GM21528 (cell line): ENCODE measurements at regions not wholly inside any gene's neighbourhood (a gene's known extent, or its start where the extent isn't known, plus 50 kb on each side); places are given as distances from the start of the nearest gene placed in this dataset.

ENCODE experiments used
- ATAC-seq: cut with Tn5 transposase; IDR thresholded peaks from one replicate; pipeline ENCODE4 v1.9.1; 2021; ENCODE audit warnings: mild to moderate bottlenecking, moderate library complexity; ENCODE audit not compliant: unreplicated experiment, low FRiP score

- peak; percentile 39 for ATAC-seq
These were observed 299.7 kb downstream of the CWC27 start for GRCh38 chr5:65068410-65068809.

- no peak for ATAC-seq
These were observed 301.3 kb downstream of the CWC27 start for GRCh38 chr5:65070026-65070425.

GRCh38 chr5:65072850-65073249, 304.1 kb downstream of the CWC27 start:
- ATAC-seq: no peak

GRCh38 chr5:65073250-65073661, 304.5 kb downstream of the CWC27 start:
- no peak for ATAC-seq

- ATAC-seq: no peak
These were observed 307.0 kb downstream of the CWC27 start for GRCh38 chr5:65075623-65076250.

- ATAC-seq: peak; percentile 81
These were observed 307.6 kb downstream of the CWC27 start for GRCh38 chr5:65076251-65076869.

- no peak for ATAC-seq
These were observed 308.9 kb downstream of the CWC27 start for GRCh38 chr5:65077653-65078052.

- no peak for ATAC-seq
These were observed 309.6 kb downstream of the CWC27 start for GRCh38 chr5:65078331-65078730.

GRCh38 chr5:65081071-65081470, 312.3 kb downstream of the CWC27 start:
- ATAC-seq: no peak

GRCh38 chr5:65084795-65085515, 316.2 kb downstream of the CWC27 start:
- ATAC-seq: no peak

- ATAC-seq: no peak
These were observed 316.8 kb downstream of the CWC27 start for GRCh38 chr5:65085516-65085850.

GRCh38 chr5:65086234-65086890, 317.6 kb downstream of the CWC27 start:
- ATAC-seq: no peak

- no peak for ATAC-seq
These were observed 318.4 kb downstream of the CWC27 start for GRCh38 chr5:65087154-65087553.

- no peak for ATAC-seq
These were observed 325.5 kb downstream of the CWC27 start for GRCh38 chr5:65094279-65094678.

GRCh38 chr5:65098393-65098792, 329.7 kb downstream of the CWC27 start:
- ATAC-seq: no peak
